Heart left ventricle (tissue), 16 donors: ENCODE measurements at regions not wholly inside any gene's neighbourhood (a gene's known extent, or its start where the extent isn't known, plus 50 kb on each side); places are given as distances from the start of the nearest gene placed in this dataset.
"Not testable (repeated sequence)": the region's sequence is repeated elsewhere in the genome, so short reads cannot be mapped to it uniquely, and the experiment has no call there.

Source experiments
- ATAC-seq, 4 donors: fragments of 200-7000 bp; cut with Tn5 transposase; one replicate each; pipeline ENCODE4 v1.9.1; 2020 to 2022; ENCODE audit warnings: moderate library complexity in 4 of 4, mild to moderate bottlenecking in 3 of 4, moderate number of reproducible peaks in 1 of 4
- DNase-seq, 5 donors: peaks; one replicate each; pipeline ENCODE4 v3.0.0-alpha.2; 2020
- H3K27ac ChIP-seq, 12 donors: fragments of 200-600 bp; sonication (generic) in 4 of 12; one replicate each; pipeline versions ENCODE4 v1.5.0 to v1.8.0; 2016 to 2022; ENCODE audit warnings: mild to moderate bottlenecking in 2 of 12
- H3K27me3 ChIP-seq, 9 donors: fragments of 200-600 bp; sonication (generic) in 2 of 9; one replicate each; pipeline versions ENCODE4 v1.5.1 to v1.8.0; 2016 to 2022; ENCODE audit warnings: mild to moderate bottlenecking in 3 of 9
- H3K36me3 ChIP-seq, 9 donors: fragments of 200-600 bp; sonication (generic) in 2 of 9; one replicate each; pipeline versions ENCODE4 v1.5.0 to v1.8.0; 2018 to 2022; ENCODE audit warnings: mild to moderate bottlenecking in 2 of 9
- H3K4me1 ChIP-seq, 12 donors: fragments of 200-600 bp; sonication (generic) in 4 of 12; one replicate each; pipeline versions ENCODE4 v1.5.0 to v1.8.0; 2016 to 2022; ENCODE audit warnings: mild to moderate bottlenecking in 3 of 12
- H3K4me3 ChIP-seq, 12 donors: fragments of 200-600 bp; sonication (generic) in 4 of 12; one replicate each; pipeline versions ENCODE4 v1.5.0 to v1.8.0; 2017 to 2022; ENCODE audit warnings: mild to moderate bottlenecking in 9 of 12, moderate library complexity in 4 of 12
- H3K9me3 ChIP-seq, 12 donors: fragments of 200-600 bp; sonication (generic) in 4 of 12; one replicate each; pipeline versions ENCODE4 v1.5.0 to v1.8.0; 2016 to 2022; ENCODE audit warnings: mild to moderate bottlenecking in 1 of 12
- POLR2A ChIP-seq, 2 donors: fragments of 450-650 bp; IDR thresholded peaks; one replicate each; pipeline ENCODE4 v1.6.1; 2017; ENCODE audit warnings: antibody characterized with exemption in 2 of 2, mild to moderate bottlenecking in 2 of 2, moderate library complexity in 2 of 2
- WGBS, 4 donors: extraction: QIAGEN DNeasy Blood & Tissue Kit in 2 of 4; methylation state at CpG; one replicate each; pipeline versions ENCODE4 v1.1.5 to v1.1.7; 2013 to 2018; 5-methylcytosine and 5-hydroxymethylcytosine counted together
- intact Hi-C, 10 donors: fragments of 100-400 bp; cut with DNase I; formaldehyde crosslinking; loops; one replicate each; pipeline versions ENCODE4 v1.11.1 to v1.14.2; 2022
- TF ChIP-seq, protein P1 (sequence below), 12 donors: fragments of 200-600 bp; sonication (generic) in 4 of 12; IDR thresholded peaks; one replicate each; pipeline versions ENCODE4 v1.5.0 to v1.8.0; 2018 to 2022; ENCODE audit warnings: antibody characterized with exemption in 12 of 12, mild to moderate bottlenecking in 5 of 12
- donor health status: ischemic (EF 13 %, LVEDD 7.1; RV severe dilation, severe dysfunction).
- donor health status: healthy with polysubstance abuse.
- donor health status: DM: no; HTN: yes; CAD: no.
- donor health status: DM: no; HTN: no; CAD: no.
- donor health status: ischemic (EF 25% LVEDD 6.9; RV normal size, moderate dysfunction).
- donor health status: ischemic (EF 25% LVEDD 5.7; RV mildly dilated, moderate dysfunction).
- donor health status: healthy.
- donor health status: DM: yes; HTN: yes; CAD: no.
- donor health status: ischemic (EF 35%, LVEDD 5.7; RV mildly dilated, moderate dysfunction).
- donor health status: nonischemic (EF 11% LVEDD 7.7; RV severe dilation, severe dysfunction).
- donor health status: DM: yes; HTN: yes; CAD: no.
- donor health status: PGD.
- donor health status: ischemic (EF 29% LVEDD 5.4; RV normal size, mild dysfunction).
- donor health status: nonischemic (EF 23%, LVEDD 6.1; RV moderate dilation, normal function).

DNA sequence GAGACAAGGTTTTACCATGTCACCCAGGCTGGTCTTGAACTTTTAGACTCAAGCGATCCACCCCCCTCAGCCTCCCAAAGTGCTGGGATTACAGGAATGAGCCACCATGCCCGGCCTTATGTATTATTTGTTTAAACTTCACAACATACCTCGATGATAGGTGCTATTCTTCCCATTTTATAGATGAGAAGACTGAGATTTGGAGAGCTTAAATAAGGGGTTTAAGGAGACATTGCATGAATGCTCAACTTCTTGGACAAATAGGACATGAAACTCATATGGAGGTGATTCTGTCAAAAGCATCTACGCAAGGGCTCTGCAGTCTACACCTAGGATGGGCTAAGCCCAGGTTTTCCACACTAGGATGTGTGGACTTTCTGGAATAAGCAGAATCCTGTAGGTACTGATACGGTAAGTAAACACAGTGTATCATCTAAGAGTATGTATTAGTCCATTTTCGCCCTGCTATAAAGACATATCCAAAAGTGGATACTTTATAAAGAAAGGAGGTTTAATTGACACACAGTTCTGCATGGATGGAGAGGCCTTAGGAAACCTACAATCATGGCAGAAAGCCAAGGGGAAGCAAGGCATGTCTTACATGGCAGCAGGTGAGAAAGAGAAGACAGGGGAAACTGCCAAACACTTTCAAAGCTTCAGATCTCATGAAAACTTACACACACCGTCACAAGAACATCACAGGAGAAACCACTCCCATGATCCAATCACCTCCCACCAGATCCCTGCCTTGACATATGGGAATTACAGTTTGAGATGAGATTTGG, 62.8 kb upstream of the CAPRIN1 start:
- no peak for TF ChIP-seq POLR2A (IDR thresholded peaks at IDR 0.05)
- TF ChIP-seq, protein P1, sequence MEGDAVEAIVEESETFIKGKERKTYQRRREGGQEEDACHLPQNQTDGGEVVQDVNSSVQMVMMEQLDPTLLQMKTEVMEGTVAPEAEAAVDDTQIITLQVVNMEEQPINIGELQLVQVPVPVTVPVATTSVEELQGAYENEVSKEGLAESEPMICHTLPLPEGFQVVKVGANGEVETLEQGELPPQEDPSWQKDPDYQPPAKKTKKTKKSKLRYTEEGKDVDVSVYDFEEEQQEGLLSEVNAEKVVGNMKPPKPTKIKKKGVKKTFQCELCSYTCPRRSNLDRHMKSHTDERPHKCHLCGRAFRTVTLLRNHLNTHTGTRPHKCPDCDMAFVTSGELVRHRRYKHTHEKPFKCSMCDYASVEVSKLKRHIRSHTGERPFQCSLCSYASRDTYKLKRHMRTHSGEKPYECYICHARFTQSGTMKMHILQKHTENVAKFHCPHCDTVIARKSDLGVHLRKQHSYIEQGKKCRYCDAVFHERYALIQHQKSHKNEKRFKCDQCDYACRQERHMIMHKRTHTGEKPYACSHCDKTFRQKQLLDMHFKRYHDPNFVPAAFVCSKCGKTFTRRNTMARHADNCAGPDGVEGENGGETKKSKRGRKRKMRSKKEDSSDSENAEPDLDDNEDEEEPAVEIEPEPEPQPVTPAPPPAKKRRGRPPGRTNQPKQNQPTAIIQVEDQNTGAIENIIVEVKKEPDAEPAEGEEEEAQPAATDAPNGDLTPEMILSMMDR (IDR thresholded peaks at IDR 0.05): no peak
- ATAC-seq (no peak), DNase-seq (no peak)
- Histone ChIP-seq H3K4me3 (no peak overlapping the region), H3K9me3 (no peaks in the 10 kb centered on the region), H3K27ac (no peak overlapping the region), H3K4me1 (no peaks in the 10 kb centered on the region), H3K27me3 (no peaks in the 10 kb centered on the region), H3K36me3 (no peaks in the 10 kb centered on the region)
- intact Hi-C loops: loop anchor here in 4 of 10 donors (1.0 to 5.0 kb wide), 3 partner anchors 130 to 181 kb away; no protein-coding TSS in a partner anchor
- 85 to 86% (median 85%) methylated on average over 7 of the region's 7 CpGs for WGBS, 4 donors

DNA sequence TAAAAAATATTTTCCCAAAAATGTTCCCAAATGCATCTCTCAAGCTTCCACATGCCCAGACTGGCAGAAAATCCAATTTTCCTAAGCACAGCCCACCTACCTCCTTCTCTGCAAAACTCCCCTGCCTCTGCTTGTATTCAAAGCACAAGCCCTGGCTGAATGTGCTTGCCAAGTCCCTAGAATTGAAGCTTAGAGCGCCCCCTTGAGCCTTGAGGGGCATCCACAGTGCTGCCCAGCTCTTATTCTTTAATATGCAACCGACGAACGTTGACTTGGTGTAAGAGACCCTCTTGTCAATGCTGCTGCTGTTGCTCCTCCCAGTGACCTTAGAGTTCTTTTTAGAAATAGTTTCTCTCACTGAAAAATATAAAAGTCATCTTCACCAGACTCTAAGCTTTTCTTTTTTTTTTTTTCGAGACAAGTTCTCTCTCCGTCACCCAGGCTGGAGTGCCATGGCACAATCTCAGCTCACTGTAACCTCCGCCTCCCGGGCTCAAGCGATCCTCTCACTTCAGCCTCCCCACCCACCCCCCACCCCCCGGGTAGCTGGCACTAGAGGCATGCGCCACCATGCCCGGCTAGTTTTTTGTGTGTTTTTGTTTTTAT, 63.5 kb upstream of the CAPRIN1 start:
- DNase-seq (peak; percentile 60 to 77 (median 71)), ATAC-seq (peak in 3 of 4 donors; percentile 84 to 88 (median 86))
- Histone ChIP-seq H3K4me3 (no peak overlapping the region), H3K27ac (no peak overlapping the region), H3K27me3 (no peaks in the 10 kb centered on the region), H3K36me3 (no peaks in the 10 kb centered on the region), H3K9me3 (no peaks in the 10 kb centered on the region), H3K4me1 (no peaks in the 10 kb centered on the region)
- intact Hi-C loops: loop anchor here in 4 of 10 donors (1.0 to 5.0 kb wide), 3 partner anchors 130 to 181 kb away; no protein-coding TSS in a partner anchor
- no peak for TF ChIP-seq POLR2A (IDR thresholded peaks at IDR 0.05)
- TF ChIP-seq, protein P1 (IDR thresholded peaks at IDR 0.05): peak; percentile 67 to 92 (median 82)
- 51 to 56% (median 53%) methylated on average over 12 of the region's 12 CpGs for WGBS, 4 donors

DNA sequence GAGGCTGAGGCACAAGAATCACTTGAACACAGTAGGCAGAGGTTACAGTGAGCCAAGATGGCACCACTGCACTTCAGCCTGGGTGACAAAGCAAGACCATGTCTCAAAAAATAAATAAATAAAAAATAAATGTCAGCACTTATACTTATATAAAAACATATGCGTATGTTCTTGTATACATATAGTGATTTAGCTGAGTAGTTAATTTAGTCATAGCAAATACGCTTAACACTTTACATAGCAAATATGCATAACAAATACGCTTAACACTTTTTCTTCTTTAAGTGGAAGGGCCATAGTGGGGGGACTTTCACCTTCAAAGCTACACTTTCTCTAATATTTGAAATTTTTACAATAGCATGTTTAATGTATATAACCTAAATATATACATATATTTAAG, 64.0 kb upstream of the CAPRIN1 start:
- DNase-seq: no peak
- TF ChIP-seq, protein P1 (IDR thresholded peaks at IDR 0.05): no peak
- no peak for TF ChIP-seq POLR2A (IDR thresholded peaks at IDR 0.05)
- no peaks in the 10 kb centered on the region for H3K4me1 ChIP-seq
- no peaks in the 10 kb centered on the region for H3K27me3 ChIP-seq
- no peaks in the 10 kb centered on the region for H3K9me3 ChIP-seq
- no peak overlapping the region for H3K4me3 ChIP-seq
- H3K27ac ChIP-seq: no peak overlapping the region
- ATAC-seq: no peak
- H3K36me3 ChIP-seq: no peaks in the 10 kb centered on the region
- intact Hi-C loops: loop anchor here in 3 of 10 donors (5.0 kb wide), 2 partner anchors 130 to 180 kb away; no protein-coding TSS in a partner anchor
- WGBS, 4 donors: 91 to 97% (median 92%) methylated on average over 3 of the region's 3 CpGs

DNA sequence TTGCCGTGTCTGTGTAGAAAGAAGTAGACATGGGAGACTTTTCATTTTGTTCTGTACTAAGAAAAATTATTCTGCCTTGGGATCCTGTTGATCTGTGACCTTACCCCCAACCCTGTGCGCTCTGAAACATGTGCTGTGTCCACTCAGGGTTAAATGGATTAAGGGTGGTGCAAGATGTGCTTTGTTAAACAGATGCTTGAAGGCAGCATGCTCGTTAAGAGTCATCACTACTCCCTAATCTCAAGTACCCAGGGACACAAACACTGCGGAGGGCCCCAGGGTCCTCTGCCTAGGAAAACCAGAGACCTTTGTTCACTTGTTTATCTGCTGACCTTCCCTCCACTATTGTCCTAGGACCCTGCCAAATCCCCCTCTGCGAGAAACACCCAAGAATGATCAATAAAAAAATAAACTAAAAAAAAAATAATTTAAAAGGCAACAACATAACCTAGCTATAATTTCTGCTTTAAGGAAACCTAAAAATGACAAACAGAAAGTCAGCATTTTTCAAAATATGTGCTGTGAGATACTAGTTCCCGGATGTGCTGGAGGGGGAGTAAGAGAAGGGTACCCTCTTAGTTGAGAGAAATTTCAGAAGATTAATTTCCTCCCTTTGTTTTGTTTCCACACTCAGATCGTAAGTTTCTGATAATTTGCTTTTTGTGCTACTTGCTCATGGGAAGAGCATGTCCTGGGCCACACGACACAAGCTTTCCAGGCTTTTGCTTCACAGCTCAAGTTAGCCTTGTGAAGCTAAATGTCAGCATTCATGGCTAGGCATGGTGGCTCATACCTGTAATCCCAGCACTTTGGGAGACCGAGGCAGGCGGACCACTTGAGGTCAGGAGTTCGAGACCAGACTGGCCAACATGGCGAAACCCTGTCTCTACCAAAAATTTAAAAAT, 64.7 kb upstream of the CAPRIN1 start:
- H3K27ac ChIP-seq, ATAC-seq, H3K4me1 ChIP-seq, H3K36me3 ChIP-seq, H3K4me3 ChIP-seq, DNase-seq, H3K9me3 ChIP-seq, H3K27me3 ChIP-seq: not testable (repeated sequence)
- intact Hi-C loops: loop anchor here in 3 of 10 donors (5.0 kb wide), 2 partner anchors 130 to 180 kb away; no protein-coding TSS in a partner anchor
- 69 to 73% (median 72%) methylated on average over 12 of the region's 12 CpGs for WGBS, 4 donors
